ENCODE measurements at regions not wholly inside any gene's neighbourhood (a gene's known extent, or its start where the extent isn't known, plus 50 kb on each side); places are given as distances from the start of the nearest gene placed in this dataset.
A peak's percentile ranks its signal among the peaks of the same experiment; 100 is the strongest.
"Not testable (repeated sequence)": the region's sequence is repeated elsewhere in the genome, so short reads cannot be mapped to it uniquely, and the experiment has no call there.

DNA sequence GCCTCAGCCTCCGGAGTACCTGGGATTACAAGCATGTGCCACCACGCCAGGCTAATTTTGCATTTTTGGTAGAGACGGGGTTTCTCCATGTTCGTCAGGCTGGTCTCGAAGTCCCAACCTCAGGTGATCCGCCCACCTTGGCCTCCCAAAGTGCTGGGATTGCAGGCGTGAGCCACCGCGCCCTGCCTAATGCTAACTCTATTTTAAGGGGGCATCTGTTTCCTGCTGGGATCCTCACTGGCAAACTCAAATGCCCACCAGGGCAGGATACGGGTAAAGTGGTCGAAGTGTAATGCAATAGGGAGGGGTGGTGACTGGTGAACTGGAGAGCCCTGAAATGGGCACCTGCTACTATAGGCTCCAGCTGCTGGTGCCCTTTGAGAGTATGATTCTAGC is 131.9 kb upstream of the ZNF217 start:
- Mint-ChIP-seq H3K36me3 (ENCODE audit: low read depth) (peaks cover 2% of the 10 kb centered on the region), H3K4me3 (no peak overlapping the region), H3K4me1 (peaks cover 36% of the 10 kb centered on the region), H3K27ac (no peak overlapping the region), H3K9me3 (peaks cover 8% of the 10 kb centered on the region), H3K27me3 (no peaks in the 10 kb centered on the region)
- intact Hi-C loops (cut with micrococcal nuclease) = no loop called here
- no peak for DNase-seq

GRCh38 chr20:53723621-53724020 is 130.0 kb upstream of the ZNF217 start:
- DNase-seq = no peak
- Mint-ChIP-seq H3K9me3 (peaks cover 8% of the 10 kb centered on the region), H3K4me1 (peaks cover 24% of the 10 kb centered on the region), H3K4me3 (no peak overlapping the region), H3K27ac (peak overlapping the region; percentile 14), H3K27me3 (no peaks in the 10 kb centered on the region), H3K36me3 (ENCODE audit: low read depth) (peaks cover 2% of the 10 kb centered on the region)
- intact Hi-C loops (cut with micrococcal nuclease) = no loop called here

- Mint-ChIP-seq H3K9me3 (peaks cover 8% of the 10 kb centered on the region), H3K4me1 (peaks cover 21% of the 10 kb centered on the region), H3K36me3 (ENCODE audit: low read depth) (peaks cover 2% of the 10 kb centered on the region), H3K27ac (no peak overlapping the region), H3K4me3 (no peak overlapping the region), H3K27me3 (no peaks in the 10 kb centered on the region)
- DNase-seq = peak; percentile 80
- intact Hi-C loops (cut with micrococcal nuclease) = no loop called here
Measured at GRCh38 chr20:53723045-53723444, 129.4 kb upstream of the ZNF217 start.

DNA sequence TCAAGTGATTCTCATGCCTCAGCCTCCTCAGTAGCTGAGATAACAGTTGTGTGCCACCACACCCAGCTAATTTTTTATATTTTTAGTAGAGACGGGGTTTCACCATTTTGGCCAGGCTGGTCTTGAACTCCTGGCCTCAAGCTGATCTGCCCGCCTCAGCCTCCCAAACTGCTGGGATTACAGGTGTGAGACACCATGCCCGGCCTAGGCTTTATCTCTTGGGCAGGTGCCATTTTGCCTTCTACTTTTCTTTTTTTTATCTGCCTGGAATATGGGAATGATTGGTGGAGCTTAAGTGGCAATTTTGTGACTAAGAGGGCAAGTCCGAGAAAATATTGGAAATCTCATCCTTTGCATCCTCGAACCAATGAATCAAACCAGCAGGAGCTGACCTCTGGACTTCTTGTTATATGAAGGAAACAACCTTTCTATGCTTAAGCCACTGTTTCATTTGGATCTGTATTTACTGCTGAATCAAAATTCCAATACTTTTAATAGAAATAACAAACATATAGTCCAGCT is 128.9 kb upstream of the ZNF217 start:
- peaks cover 17% of the 10 kb centered on the region for H3K4me1 Mint-ChIP-seq
- peak overlapping the region; percentile 76 for H3K27ac Mint-ChIP-seq
- no peaks in the 10 kb centered on the region for H3K27me3 Mint-ChIP-seq
- no peak for DNase-seq
- H3K4me3 Mint-ChIP-seq = no peak overlapping the region
- intact Hi-C loops (cut with micrococcal nuclease) = no loop called here
- H3K36me3 Mint-ChIP-seq (ENCODE audit: low read depth) = peaks cover 2% of the 10 kb centered on the region
- peaks cover 8% of the 10 kb centered on the region for H3K9me3 Mint-ChIP-seq

- Mint-ChIP-seq H3K4me1 (peaks cover 17% of the 10 kb centered on the region), H3K27ac (peak overlapping the region; percentile 45)
- DNase-seq; H3K4me3 Mint-ChIP-seq; H3K36me3 Mint-ChIP-seq (ENCODE audit: low read depth); H3K27me3 Mint-ChIP-seq; H3K9me3 Mint-ChIP-seq: not testable (repeated sequence)
- intact Hi-C loops (cut with micrococcal nuclease) = loop anchor here (1.0 kb wide), 1 partner anchor 13 kb away; no protein-coding TSS in a partner anchor
Measured at GRCh38 chr20:53721445-53721963, 127.9 kb upstream of the ZNF217 start.

GRCh38 chr20:53719171-53719803 is 125.6 kb upstream of the ZNF217 start:
- H3K27ac Mint-ChIP-seq; H3K9me3 Mint-ChIP-seq; H3K27me3 Mint-ChIP-seq; intact Hi-C loops (cut with micrococcal nuclease); H3K36me3 Mint-ChIP-seq (ENCODE audit: low read depth); DNase-seq; H3K4me3 Mint-ChIP-seq: not testable (repeated sequence)
- peaks cover 17% of the 10 kb centered on the region for H3K4me1 Mint-ChIP-seq

GRCh38 chr20:53718142-53719021 is 124.7 kb upstream of the ZNF217 start:
- intact Hi-C loops (cut with micrococcal nuclease) = no loop called here
- Mint-ChIP-seq H3K4me1 (peaks cover 15% of the 10 kb centered on the region), H3K4me3 (no peak overlapping the region), H3K36me3 (ENCODE audit: low read depth) (peaks cover 2% of the 10 kb centered on the region), H3K27me3 (no peaks in the 10 kb centered on the region), H3K9me3 (peaks cover 8% of the 10 kb centered on the region), H3K27ac (no peak overlapping the region)
- no peak for DNase-seq

- no peak for DNase-seq
- Mint-ChIP-seq H3K36me3 (ENCODE audit: low read depth) (no peaks in the 10 kb centered on the region), H3K9me3 (peaks cover 5% of the 10 kb centered on the region), H3K4me3 (no peak overlapping the region), H3K27me3 (no peaks in the 10 kb centered on the region), H3K27ac (no peak overlapping the region), H3K4me1 (peaks cover 10% of the 10 kb centered on the region)
- intact Hi-C loops (cut with micrococcal nuclease) = no loop called here
Measured at GRCh38 chr20:53716395-53716794, 122.8 kb upstream of the ZNF217 start.

DNA sequence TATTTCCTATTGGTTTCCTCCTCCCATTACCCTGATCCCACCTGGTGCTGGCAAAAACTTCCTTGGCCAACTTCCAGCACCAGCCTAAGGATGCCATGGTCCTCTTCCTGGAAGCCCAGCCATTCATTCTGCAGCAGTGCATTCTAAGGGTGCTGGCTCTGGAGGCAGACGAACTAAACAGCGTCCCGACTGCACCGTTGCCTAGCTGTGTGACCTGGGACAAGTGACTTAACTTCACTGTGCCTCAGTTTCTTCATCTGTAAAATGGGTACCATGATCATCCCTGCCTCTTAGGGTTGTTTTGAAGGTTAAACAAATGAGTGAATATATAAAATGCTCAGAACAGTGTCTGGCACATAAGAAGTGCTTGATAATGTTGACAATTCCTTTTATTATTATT is 120.9 kb upstream of the ZNF217 start:
- DNase-seq = no peak
- intact Hi-C loops (cut with micrococcal nuclease) = no loop called here
- Mint-ChIP-seq H3K4me1 (peaks cover 13% of the 10 kb centered on the region), H3K9me3 (no peaks in the 10 kb centered on the region), H3K27me3 (no peaks in the 10 kb centered on the region), H3K4me3 (no peak overlapping the region), H3K27ac (no peak overlapping the region), H3K36me3 (ENCODE audit: low read depth) (no peaks in the 10 kb centered on the region)

DNA sequence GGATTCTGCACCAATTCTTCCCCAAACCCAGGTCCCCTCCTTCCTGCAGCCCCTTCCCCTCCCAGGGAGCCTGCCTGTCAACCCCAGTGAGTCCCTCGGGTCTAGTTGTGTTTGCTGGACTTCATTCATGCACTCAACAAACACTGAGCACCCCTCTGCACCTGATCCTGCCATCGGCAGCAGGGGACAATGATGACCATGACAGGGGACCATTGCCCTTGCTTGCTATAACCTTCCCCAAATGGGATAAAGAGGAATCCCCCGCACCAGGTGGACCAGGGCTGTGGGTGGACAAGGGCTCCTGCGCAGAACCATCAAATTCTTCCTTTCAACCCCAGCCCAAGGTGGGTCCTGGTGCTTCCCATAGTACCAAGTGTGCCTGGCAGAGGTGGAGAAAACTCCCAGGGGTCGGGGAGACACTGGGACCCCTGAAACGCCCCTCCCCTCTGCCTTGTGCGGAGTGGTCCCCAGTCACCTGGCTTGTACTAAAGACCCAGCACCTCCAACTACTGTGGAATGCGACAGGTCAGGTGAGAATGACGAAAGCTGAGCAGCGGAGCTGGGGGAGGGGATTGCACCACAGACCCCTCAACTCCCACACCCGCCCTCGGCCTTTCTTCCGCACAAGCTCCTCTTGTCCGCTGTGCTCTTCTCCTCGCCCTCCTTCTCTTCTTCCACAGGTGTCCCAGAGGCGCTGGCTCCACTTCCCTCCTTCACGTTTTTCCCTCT is 119.9 kb upstream of the ZNF217 start:
- intact Hi-C loops (cut with micrococcal nuclease) = no loop called here
- H3K27ac Mint-ChIP-seq = no peak overlapping the region
- peaks cover 23% of the 10 kb centered on the region for H3K4me1 Mint-ChIP-seq
- no peaks in the 10 kb centered on the region for H3K27me3 Mint-ChIP-seq
- DNase-seq = no peak
- no peaks in the 10 kb centered on the region for H3K36me3 Mint-ChIP-seq (ENCODE audit: low read depth)
- no peak overlapping the region for H3K4me3 Mint-ChIP-seq
- H3K9me3 Mint-ChIP-seq = no peaks in the 10 kb centered on the region

GRCh38 chr20:53712212-53712977 is 118.8 kb upstream of the ZNF217 start:
- no peaks in the 10 kb centered on the region for H3K9me3 Mint-ChIP-seq
- H3K4me1 Mint-ChIP-seq = peaks cover 34% of the 10 kb centered on the region
- H3K4me3 Mint-ChIP-seq = no peak overlapping the region
- no peak for DNase-seq
- intact Hi-C loops (cut with micrococcal nuclease) = no loop called here
- no peaks in the 10 kb centered on the region for H3K36me3 Mint-ChIP-seq (ENCODE audit: low read depth)
- no peak overlapping the region for H3K27ac Mint-ChIP-seq
- no peaks in the 10 kb centered on the region for H3K27me3 Mint-ChIP-seq

GRCh38 chr20:53711333-53712211 is 117.9 kb upstream of the ZNF217 start:
- Mint-ChIP-seq H3K27me3 (no peaks in the 10 kb centered on the region), H3K36me3 (ENCODE audit: low read depth) (no peaks in the 10 kb centered on the region), H3K4me3 (no peak overlapping the region), H3K27ac (peak overlapping the region; percentile 67), H3K9me3 (no peaks in the 10 kb centered on the region), H3K4me1 (peaks cover 42% of the 10 kb centered on the region)
- DNase-seq = peak; percentile 70
- intact Hi-C loops (cut with micrococcal nuclease) = no loop called here

Data from activated CD4-positive, alpha-beta T cell treated with anti-CD3 and anti-CD28 coated beads, Interleukin-2, amount 10 ng/mL, durations not matched to agents 24 days and 14 days (primary cell).